Activated CD4-positive, alpha-beta T cell treated with anti-CD3 and anti-CD28 coated beads, Interleukin-2, amount 10 ng/mL, durations not matched to agents 24 days and 14 days (primary cell): ENCODE measurements at regions not wholly inside any gene's neighbourhood (a gene's known extent, or its start where the extent isn't known, plus 50 kb on each side); places are given as distances from the start of the nearest gene placed in this dataset.
"Not testable (repeated sequence)": the region's sequence is repeated elsewhere in the genome, so short reads cannot be mapped to it uniquely, and the experiment has no call there.

Experiments used
- DNase-seq: peaks from one replicate; pipeline ENCODE4 v3.0.0; 2022
- H3K27ac Mint-ChIP-seq: one replicate; pipeline ENCODE4 v1.8.0; 2022; ENCODE audit warnings: mild to moderate bottlenecking, mixed read lengths
- H3K27me3 Mint-ChIP-seq: one replicate; pipeline ENCODE4 v1.8.0; 2022; ENCODE audit warnings: mixed read lengths
- H3K36me3 Mint-ChIP-seq: one replicate; pipeline ENCODE4 v1.8.0; 2022; ENCODE audit warnings: low read depth, mild to moderate bottlenecking, mixed read lengths
- H3K4me1 Mint-ChIP-seq: one replicate; pipeline ENCODE4 v1.8.0; 2021; ENCODE audit warnings: mixed read lengths
- H3K4me3 Mint-ChIP-seq: one replicate; pipeline ENCODE4 v1.8.0; 2022; ENCODE audit warnings: mild to moderate bottlenecking, moderate library complexity, mixed read lengths
- H3K9me3 Mint-ChIP-seq: one replicate; pipeline ENCODE4 v1.8.0; 2021; ENCODE audit warnings: mixed read lengths
- intact Hi-C: fragments of 100-400 bp; cut with micrococcal nuclease; formaldehyde crosslinking; loops from one replicate; pipeline ENCODE4 v1.15.1; 2023

DNA sequence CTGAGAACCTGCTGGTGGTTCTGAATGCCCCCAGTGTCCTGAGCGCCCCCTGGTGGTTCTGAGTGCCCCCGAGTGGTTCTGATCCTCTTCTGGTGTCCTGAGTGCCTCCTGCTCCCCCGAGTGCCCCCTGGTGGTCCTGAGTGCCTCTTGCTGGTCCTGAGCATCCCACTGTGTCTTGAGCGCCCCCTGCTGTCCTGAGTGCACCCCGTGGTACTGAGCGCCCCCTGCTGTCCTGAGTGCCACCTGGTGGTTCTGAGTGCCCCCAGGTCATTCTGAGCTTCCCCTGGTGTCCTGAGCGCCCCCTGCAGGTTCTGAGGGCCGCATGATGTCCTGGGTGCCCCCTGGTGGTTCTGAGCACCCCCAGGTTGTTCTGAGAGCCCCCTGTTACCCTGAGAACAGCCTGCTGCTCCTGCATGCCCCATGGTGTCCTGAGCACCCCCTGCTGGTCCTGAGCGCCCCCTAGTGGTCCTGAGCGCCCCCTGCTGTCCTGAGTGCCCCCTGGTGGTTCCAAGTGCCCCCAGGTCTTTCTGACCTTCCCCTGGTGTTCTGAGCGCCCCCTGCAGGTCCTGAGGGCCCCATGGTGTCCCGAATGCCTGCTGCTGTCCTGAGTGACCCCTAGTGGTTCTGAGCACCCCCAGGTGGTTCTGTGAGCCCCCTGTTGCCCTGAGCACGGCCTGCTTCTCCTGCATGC, 1165.4 kb downstream of the TMEM121 start:
- Mint-ChIP-seq H3K36me3 (no peaks in the 10 kb centered on the region), H3K4me1 (peaks cover 9% of the 10 kb centered on the region), H3K27ac (no peak overlapping the region), H3K27me3 (peaks cover 16% of the 10 kb centered on the region), H3K9me3 (no peaks in the 10 kb centered on the region), H3K4me3 (no peak overlapping the region)
- peak; percentile 90 for DNase-seq
- intact Hi-C loops = no loop called here

DNA sequence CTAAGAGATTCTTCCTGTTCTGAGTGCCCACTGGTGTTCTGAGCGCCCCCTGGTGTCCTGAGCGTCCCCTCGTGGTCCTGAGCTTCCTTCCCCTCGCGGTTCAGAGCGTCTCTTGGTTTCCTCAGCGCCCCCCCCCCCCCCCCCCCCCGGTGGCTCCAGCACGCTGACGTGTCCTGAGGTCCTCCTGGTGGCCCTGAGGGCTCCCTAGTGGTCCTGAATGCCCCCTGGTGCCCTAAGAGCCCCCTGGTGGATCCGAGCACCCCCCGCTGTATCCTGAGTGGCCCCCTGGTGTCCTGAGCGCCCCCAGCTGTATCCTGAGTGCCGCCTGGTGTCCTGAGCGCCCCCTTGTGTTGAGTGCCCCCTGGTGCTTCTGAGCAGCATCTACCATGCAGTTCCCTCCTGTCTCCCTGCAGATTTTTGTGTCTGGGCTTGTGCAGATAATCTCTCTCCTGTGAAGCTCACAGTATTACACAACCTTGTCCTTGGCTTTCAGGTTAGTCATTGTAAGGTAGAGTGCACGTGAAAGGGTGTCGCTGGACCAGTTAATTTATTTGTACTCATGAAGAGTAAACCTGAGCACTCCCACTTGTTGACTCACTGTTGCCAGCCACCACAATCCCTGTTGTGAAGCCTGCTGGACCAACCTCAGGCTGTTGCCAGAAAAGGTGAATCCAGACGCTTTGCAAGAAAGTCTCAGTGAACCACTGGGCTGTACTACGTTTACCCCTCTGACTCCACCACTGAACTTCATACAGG, 1168.4 kb downstream of the TMEM121 start:
- Mint-ChIP-seq H3K27me3 (peaks cover 12% of the 10 kb centered on the region), H3K4me3 (peak overlapping the region; percentile 80), H3K36me3 (no peaks in the 10 kb centered on the region), H3K9me3 (no peaks in the 10 kb centered on the region), H3K27ac (peak overlapping the region; percentile 52), H3K4me1 (peaks cover 9% of the 10 kb centered on the region)
- DNase-seq = peak; percentile 92
- intact Hi-C loops = no loop called here

DNA sequence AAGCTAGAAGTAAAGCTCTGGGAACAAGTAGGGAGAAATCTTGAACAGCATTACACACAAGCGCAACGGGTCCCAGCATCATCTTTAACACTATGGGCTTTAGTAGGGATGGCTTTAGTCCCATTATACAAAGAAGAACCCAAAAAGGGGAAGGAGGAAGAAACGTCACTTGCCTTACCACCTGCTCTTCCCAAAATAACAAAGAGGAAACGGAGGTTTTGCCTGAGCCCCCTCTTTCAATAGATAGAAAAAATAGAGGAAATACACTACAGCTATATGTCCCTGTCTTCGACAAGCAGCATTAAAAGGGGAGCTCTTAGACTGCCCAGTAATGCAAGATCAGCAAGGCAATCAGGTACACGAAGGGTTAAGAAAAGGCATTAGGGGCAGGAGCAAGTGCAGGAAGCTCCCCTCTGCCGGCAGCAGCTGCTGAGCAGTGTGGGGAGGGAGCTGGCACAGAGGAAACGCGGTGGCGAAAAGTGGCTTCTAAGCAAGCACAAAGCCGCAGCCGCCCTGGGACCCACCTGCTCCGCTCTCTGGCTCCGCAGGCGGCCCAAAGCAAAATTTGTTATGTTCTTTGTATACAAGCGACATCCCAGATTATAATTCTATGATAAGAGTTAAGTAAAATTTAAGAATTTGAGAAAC, 1172.4 kb downstream of the TMEM121 start:
- H3K36me3 Mint-ChIP-seq, H3K4me3 Mint-ChIP-seq, H3K27ac Mint-ChIP-seq, H3K9me3 Mint-ChIP-seq, intact Hi-C loops, H3K4me1 Mint-ChIP-seq: not testable (repeated sequence)
- peak; percentile 41 for DNase-seq
- H3K27me3 Mint-ChIP-seq = peaks cover 14% of the 10 kb centered on the region

GRCh38 chr14:106703651-106704050, 1177.3 kb downstream of the TMEM121 start:
- intact Hi-C loops, H3K27me3 Mint-ChIP-seq, H3K9me3 Mint-ChIP-seq, H3K36me3 Mint-ChIP-seq, H3K4me1 Mint-ChIP-seq, H3K4me3 Mint-ChIP-seq, H3K27ac Mint-ChIP-seq: not testable (repeated sequence)
- DNase-seq = peak; percentile 41

- intact Hi-C loops, DNase-seq, H3K4me1 Mint-ChIP-seq, H3K4me3 Mint-ChIP-seq, H3K27ac Mint-ChIP-seq, H3K36me3 Mint-ChIP-seq, H3K9me3 Mint-ChIP-seq, H3K27me3 Mint-ChIP-seq: not testable (repeated sequence)
These were observed 1180.1 kb downstream of the TMEM121 start for GRCh38 chr14:106706488-106706887.

- H3K27ac Mint-ChIP-seq, H3K36me3 Mint-ChIP-seq, H3K27me3 Mint-ChIP-seq, H3K4me3 Mint-ChIP-seq, H3K4me1 Mint-ChIP-seq, H3K9me3 Mint-ChIP-seq, DNase-seq, intact Hi-C loops: not testable (repeated sequence)
These were observed 1183.8 kb downstream of the TMEM121 start for GRCh38 chr14:106710187-106710586.

- H3K4me3 Mint-ChIP-seq, H3K36me3 Mint-ChIP-seq, DNase-seq, H3K27ac Mint-ChIP-seq, intact Hi-C loops, H3K27me3 Mint-ChIP-seq, H3K4me1 Mint-ChIP-seq, H3K9me3 Mint-ChIP-seq: not testable (repeated sequence)
These were observed 1186.1 kb downstream of the TMEM121 start for GRCh38 chr14:106712513-106712912.

GRCh38 chr14:106714446-106715428, 1188.4 kb downstream of the TMEM121 start:
- H3K9me3 Mint-ChIP-seq, H3K27me3 Mint-ChIP-seq, H3K4me1 Mint-ChIP-seq, H3K4me3 Mint-ChIP-seq, H3K36me3 Mint-ChIP-seq, DNase-seq, H3K27ac Mint-ChIP-seq, intact Hi-C loops: not testable (repeated sequence)

- H3K27ac Mint-ChIP-seq, DNase-seq, intact Hi-C loops, H3K36me3 Mint-ChIP-seq, H3K4me3 Mint-ChIP-seq, H3K9me3 Mint-ChIP-seq, H3K27me3 Mint-ChIP-seq, H3K4me1 Mint-ChIP-seq: not testable (repeated sequence)
These were observed 1191.2 kb downstream of the TMEM121 start for GRCh38 chr14:106717544-106717943.

GRCh38 chr14:106719880-106720279, 1193.5 kb downstream of the TMEM121 start:
- H3K27me3 Mint-ChIP-seq, H3K4me1 Mint-ChIP-seq, H3K9me3 Mint-ChIP-seq, DNase-seq, H3K27ac Mint-ChIP-seq, intact Hi-C loops, H3K4me3 Mint-ChIP-seq, H3K36me3 Mint-ChIP-seq: not testable (repeated sequence)

GRCh38 chr14:106721926-106722325, 1195.5 kb downstream of the TMEM121 start:
- intact Hi-C loops, H3K27me3 Mint-ChIP-seq, DNase-seq, H3K36me3 Mint-ChIP-seq, H3K4me3 Mint-ChIP-seq, H3K4me1 Mint-ChIP-seq, H3K9me3 Mint-ChIP-seq, H3K27ac Mint-ChIP-seq: not testable (repeated sequence)

DNA sequence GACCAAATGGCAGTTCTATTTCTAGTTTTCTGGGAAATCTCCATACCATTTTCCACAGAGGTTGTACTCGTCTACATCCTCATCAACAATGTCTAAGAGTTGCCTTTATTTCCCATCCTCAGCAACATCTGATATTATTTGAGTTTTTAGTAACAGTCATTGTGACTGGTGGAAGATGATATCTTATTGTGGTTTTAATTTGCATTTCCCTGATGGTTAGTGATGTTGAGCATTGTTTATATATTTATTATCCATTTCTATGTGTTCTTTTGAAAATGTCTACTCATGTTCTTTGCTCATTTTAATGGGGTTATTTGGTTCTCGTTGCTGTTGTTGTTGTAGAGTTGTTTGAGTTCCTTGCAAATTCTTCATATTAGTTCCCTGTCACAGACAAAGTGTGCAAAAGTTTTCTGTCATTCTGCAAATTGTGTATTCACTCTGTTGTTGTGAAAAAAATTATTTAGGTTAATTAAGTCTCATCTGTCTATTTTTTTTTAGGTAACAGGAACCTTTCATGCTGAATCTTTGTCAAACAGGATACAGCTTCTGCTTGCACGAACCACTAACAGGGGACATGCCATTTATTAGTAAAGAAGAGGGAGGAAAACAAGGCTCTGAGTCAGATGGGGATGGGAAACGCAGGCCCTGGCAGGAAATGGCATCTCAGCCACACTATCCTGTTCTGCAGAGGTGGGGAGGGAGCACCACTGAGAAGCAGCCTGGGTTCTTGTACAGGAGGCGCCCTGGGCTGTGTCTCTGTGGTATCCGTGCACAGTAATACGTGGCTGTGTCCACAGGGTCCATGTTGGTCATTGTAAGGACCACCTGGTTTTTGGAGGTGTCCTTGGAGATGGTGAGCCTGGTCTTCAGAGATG, 1196.7 kb downstream of the TMEM121 start:
- H3K36me3 Mint-ChIP-seq, H3K27ac Mint-ChIP-seq, H3K9me3 Mint-ChIP-seq, DNase-seq, H3K4me1 Mint-ChIP-seq, intact Hi-C loops, H3K27me3 Mint-ChIP-seq, H3K4me3 Mint-ChIP-seq: not testable (repeated sequence)

- H3K36me3 Mint-ChIP-seq, H3K27ac Mint-ChIP-seq, H3K4me1 Mint-ChIP-seq, intact Hi-C loops, DNase-seq, H3K27me3 Mint-ChIP-seq, H3K4me3 Mint-ChIP-seq, H3K9me3 Mint-ChIP-seq: not testable (repeated sequence)
These were observed 1201.6 kb downstream of the TMEM121 start for GRCh38 chr14:106727962-106728361.
